Lung (tissue), 11 donors: ENCODE measurements at regions not wholly inside any gene's neighbourhood (a gene's known extent, or its start where the extent isn't known, plus 50 kb on each side); places are given as distances from the start of the nearest gene placed in this dataset.
A peak's percentile ranks its signal among the peaks of the same experiment; 100 is the strongest.

ENCODE experiments used
- ATAC-seq: fragments of 200-7000 bp; cut with Tn5 transposase; one replicate; pipeline ENCODE4 v1.9.1; 2020; ENCODE audit warnings: moderate number of reproducible peaks; ENCODE audit not compliant: insufficient read depth, low FRiP score
- DNase-seq, 3 donors: peaks; one replicate each; pipeline ENCODE4 v3.0.0-alpha.2; 2013 to 2017
- H3K27ac ChIP-seq, 2 donors: one replicate each; pipeline ENCODE4 v1.5.1; 2013; ENCODE audit warnings: mild to moderate bottlenecking in 2 of 2, moderate library complexity in 2 of 2, control low read depth in 1 of 2, inconsistent platforms in 1 of 2, low read depth in 1 of 2, low read length in 1 of 2
- H3K27me3 ChIP-seq, 3 donors: one replicate each; pipeline ENCODE4 v1.5.1; 2013; ENCODE audit warnings: low read length in 2 of 3; ENCODE audit not compliant: control insufficient read depth in 3 of 3, insufficient read depth in 3 of 3
- H3K36me3 ChIP-seq, 4 donors: one replicate each; pipeline ENCODE4 v1.5.1; 2013; ENCODE audit warnings: low read length in 4 of 4, mild to moderate bottlenecking in 1 of 4, moderate library complexity in 1 of 4; ENCODE audit not compliant: control insufficient read depth in 4 of 4, insufficient read depth in 4 of 4
- H3K4me1 ChIP-seq, 5 donors: one replicate each; pipeline ENCODE4 v1.5.1; 2013; ENCODE audit warnings: low read length in 5 of 5, mild to moderate bottlenecking in 2 of 5, moderate library complexity in 1 of 5; ENCODE audit not compliant: control insufficient read depth in 5 of 5, insufficient read depth in 5 of 5
- H3K4me3 ChIP-seq: one replicate; pipeline ENCODE4 v1.5.1; 2013; ENCODE audit warnings: mild to moderate bottlenecking, control low read depth, moderate library complexity
- H3K9ac ChIP-seq, 2 donors: one replicate each; pipeline ENCODE4 v1.5.1; 2013; ENCODE audit warnings: low read length in 2 of 2, control low read depth in 1 of 2; ENCODE audit not compliant: insufficient read depth in 1 of 2
- H3K9me3 ChIP-seq, 4 donors: one replicate each; pipeline ENCODE4 v1.5.1; 2013; ENCODE audit warnings: low read length in 3 of 4, mild to moderate bottlenecking in 1 of 4, moderate library complexity in 1 of 4; ENCODE audit not compliant: control insufficient read depth in 4 of 4, insufficient read depth in 3 of 4
- WGBS, 2 donors: extraction: QIAGEN DNeasy Blood & Tissue Kit; methylation state at CpG; one replicate each; pipeline ENCODE4 v1.1.7; 2013; 5-methylcytosine and 5-hydroxymethylcytosine counted together
- TF ChIP-seq, protein P1 (sequence below): IDR thresholded peaks from 2 replicates; pipeline ENCODE4 v1.5.1; 2012; ENCODE audit warnings: mild to moderate bottlenecking; ENCODE audit errors: control extremely low read depth, extremely low read depth
- donor health status: control.
- donor health status: control.
- donor health status: Bipolar disorder and iron deficiency.
- donor health status: healthy.
- donor health status: DM: yes; HTN: yes; CAD: no.

- TF ChIP-seq, protein P1, sequence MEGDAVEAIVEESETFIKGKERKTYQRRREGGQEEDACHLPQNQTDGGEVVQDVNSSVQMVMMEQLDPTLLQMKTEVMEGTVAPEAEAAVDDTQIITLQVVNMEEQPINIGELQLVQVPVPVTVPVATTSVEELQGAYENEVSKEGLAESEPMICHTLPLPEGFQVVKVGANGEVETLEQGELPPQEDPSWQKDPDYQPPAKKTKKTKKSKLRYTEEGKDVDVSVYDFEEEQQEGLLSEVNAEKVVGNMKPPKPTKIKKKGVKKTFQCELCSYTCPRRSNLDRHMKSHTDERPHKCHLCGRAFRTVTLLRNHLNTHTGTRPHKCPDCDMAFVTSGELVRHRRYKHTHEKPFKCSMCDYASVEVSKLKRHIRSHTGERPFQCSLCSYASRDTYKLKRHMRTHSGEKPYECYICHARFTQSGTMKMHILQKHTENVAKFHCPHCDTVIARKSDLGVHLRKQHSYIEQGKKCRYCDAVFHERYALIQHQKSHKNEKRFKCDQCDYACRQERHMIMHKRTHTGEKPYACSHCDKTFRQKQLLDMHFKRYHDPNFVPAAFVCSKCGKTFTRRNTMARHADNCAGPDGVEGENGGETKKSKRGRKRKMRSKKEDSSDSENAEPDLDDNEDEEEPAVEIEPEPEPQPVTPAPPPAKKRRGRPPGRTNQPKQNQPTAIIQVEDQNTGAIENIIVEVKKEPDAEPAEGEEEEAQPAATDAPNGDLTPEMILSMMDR: no peak
- no peak overlapping the region for H3K27ac ChIP-seq
- 93 to 94% methylated on average over 3 of the region's 3 CpGs for WGBS, 2 donors
- H3K4me1 ChIP-seq: peaks cover 0 to 1% (median 0%) of the 10 kb centered on the region in 5 donors
- no peak overlapping the region for H3K9ac ChIP-seq
- ATAC-seq (no peak), DNase-seq (no peak)
- no peak overlapping the region for H3K4me3 ChIP-seq
- H3K27me3 ChIP-seq: no peaks in the 10 kb centered on the region
- no peaks in the 10 kb centered on the region for H3K9me3 ChIP-seq
- H3K36me3 ChIP-seq: peaks cover 0 to 10% (median 6%) of the 10 kb centered on the region in 4 donors
Observed at GRCh38 chr6:144575327-144575726, 290.2 kb downstream of the UTRN start.

GRCh38 chr6:144576871-144577270 lies 291.7 kb downstream of the UTRN start:
- 89 to 95% methylated on average over 6 of the region's 6 CpGs for WGBS, 2 donors
- no peak for ATAC-seq
- no peak for DNase-seq

DNA sequence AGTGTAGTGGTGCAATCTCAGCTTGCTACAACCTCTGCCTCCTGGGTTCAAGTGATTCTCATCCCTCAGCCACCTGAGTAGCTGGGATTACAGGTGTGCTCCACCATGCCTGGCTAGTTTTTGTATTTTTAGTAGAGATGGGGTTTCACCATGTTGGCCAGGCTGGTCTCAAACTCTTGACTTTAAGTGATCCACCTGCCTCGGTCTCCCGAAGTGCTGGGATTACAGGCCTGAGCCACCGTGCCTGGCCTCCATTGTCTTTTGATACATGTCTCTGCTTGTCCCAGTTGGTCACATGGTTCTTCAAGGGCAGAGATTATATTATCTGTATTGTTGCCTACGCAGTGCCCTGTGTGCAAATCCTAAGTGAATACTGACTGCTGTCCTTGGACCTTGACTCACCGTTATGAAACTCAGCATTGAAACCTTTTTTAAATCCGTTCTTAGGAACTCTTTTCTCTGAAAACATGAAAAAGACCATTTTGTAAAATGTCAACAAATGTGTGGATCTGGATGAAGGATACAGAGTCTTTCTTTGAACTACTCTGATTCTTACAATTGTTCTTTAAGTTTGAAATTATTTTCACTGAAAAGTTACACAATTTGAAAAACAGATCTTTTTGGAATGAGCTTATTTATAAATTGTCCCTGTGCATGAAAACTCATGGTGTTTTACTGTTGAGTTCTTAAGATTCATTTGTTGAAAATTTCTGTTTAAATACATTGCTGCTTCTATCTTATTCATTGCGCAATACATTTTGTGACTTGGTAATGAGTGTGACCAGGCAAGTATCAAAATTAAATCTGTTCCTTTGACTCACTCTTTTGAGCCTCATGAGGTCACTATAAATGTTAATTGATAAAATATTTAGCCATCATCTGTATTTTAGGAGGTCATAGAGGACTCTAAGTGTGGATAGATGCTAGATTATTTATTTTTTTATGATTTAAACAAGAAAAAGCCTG lies 293.5 kb downstream of the UTRN start:
- Histone ChIP-seq H3K4me3 (no peak overlapping the region), H3K9ac (no peak overlapping the region), H3K27me3 (no peaks in the 10 kb centered on the region), H3K27ac (no peak overlapping the region), H3K36me3 (peaks cover 0 to 10% (median 5%) of the 10 kb centered on the region in 4 donors), H3K4me1 (peaks cover 0 to 15% (median 1%) of the 10 kb centered on the region in 5 donors), H3K9me3 (no peaks in the 10 kb centered on the region)
- peak in 2 of 3 donors; percentile 8 to 20 for DNase-seq
- WGBS, 2 donors: 94 to 96% methylated on average over 7 of the region's 7 CpGs
- TF ChIP-seq, protein P1: no peak
- ATAC-seq: no peak

More at GRCh38 chr6:144576871-144577270, 291.7 kb downstream of the UTRN start:
- TF ChIP-seq, protein P1: no peak
- Histone ChIP-seq H3K36me3 (peaks cover 0 to 10% (median 6%) of the 10 kb centered on the region in 4 donors), H3K27ac (no peak overlapping the region), H3K4me1 (peaks cover 0 to 7% (median 0%) of the 10 kb centered on the region in 5 donors), H3K9me3 (no peaks in the 10 kb centered on the region), H3K4me3 (no peak overlapping the region), H3K9ac (no peak overlapping the region), H3K27me3 (no peaks in the 10 kb centered on the region)
